ENCODE measurements at regions not wholly inside any gene's neighbourhood (a gene's known extent, or its start where the extent isn't known, plus 50 kb on each side); places are given as distances from the start of the nearest gene placed in this dataset.

DNA sequence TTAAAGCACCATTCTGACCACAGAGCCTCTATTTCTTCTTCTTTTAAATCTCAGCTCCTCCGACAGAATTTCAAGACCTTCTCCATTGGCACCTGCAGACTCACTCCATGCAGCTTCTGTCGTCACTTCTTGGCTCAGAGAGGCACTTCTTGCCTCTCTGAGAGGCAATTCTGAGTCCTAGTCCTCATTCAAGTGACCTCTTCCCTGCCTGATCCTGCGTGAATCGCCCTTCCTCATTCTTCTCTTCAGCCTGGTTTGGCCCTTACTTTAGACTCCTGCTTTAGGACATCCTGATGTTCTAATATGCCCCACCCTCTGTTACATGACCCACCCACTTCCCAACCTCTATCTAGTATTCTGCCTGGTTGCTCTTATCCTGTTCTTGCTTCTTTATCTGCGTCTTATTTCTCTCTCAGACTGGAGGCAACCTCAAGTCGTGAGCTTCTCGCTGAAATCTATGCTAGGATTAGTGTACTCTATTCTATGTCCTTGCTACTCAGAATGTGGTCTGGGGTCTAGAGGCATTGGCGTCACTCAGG, 55.6 kb upstream of the CISTR start:
- H3K27ac ChIP-seq: no peak overlapping the region
- TF ChIP-seq, protein P1, sequence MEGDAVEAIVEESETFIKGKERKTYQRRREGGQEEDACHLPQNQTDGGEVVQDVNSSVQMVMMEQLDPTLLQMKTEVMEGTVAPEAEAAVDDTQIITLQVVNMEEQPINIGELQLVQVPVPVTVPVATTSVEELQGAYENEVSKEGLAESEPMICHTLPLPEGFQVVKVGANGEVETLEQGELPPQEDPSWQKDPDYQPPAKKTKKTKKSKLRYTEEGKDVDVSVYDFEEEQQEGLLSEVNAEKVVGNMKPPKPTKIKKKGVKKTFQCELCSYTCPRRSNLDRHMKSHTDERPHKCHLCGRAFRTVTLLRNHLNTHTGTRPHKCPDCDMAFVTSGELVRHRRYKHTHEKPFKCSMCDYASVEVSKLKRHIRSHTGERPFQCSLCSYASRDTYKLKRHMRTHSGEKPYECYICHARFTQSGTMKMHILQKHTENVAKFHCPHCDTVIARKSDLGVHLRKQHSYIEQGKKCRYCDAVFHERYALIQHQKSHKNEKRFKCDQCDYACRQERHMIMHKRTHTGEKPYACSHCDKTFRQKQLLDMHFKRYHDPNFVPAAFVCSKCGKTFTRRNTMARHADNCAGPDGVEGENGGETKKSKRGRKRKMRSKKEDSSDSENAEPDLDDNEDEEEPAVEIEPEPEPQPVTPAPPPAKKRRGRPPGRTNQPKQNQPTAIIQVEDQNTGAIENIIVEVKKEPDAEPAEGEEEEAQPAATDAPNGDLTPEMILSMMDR (conservative IDR thresholded peaks at IDR 0.05; ENCODE audit: low read depth): no peak
- ChIA-PET POLR2A (ENCODE audit: low non-redundant PET) (no interaction called here), CTCF (interaction anchor here (0.6 kb wide), 2 partner anchors 149 to 1415 kb away, joined by 3 read pairs; no protein-coding TSS in a partner anchor)
- DNase-seq (ENCODE audit: low spot score): no peak

GRCh38 chr12:53808023-53808705, 56.4 kb upstream of the CISTR start:
- ChIA-PET CTCF (interaction anchor here (0.6 kb wide), 1 partner anchor 1414 kb away, joined by 3 read pairs; no protein-coding TSS in a partner anchor), POLR2A (ENCODE audit: low non-redundant PET) (no interaction called here)
- TF ChIP-seq, protein P1 (conservative IDR thresholded peaks at IDR 0.05; ENCODE audit: low read depth): no peak
- DNase-seq (ENCODE audit: low spot score): no peak
- H3K27ac ChIP-seq: no peak overlapping the region

GRCh38 chr12:53809005-53809404, 57.2 kb upstream of the CISTR start:
- ChIA-PET CTCF (no interaction called here), POLR2A (ENCODE audit: low non-redundant PET) (no interaction called here)
- DNase-seq (ENCODE audit: low spot score): no peak
- no peak overlapping the region for H3K27ac ChIP-seq
- TF ChIP-seq, protein P1 (conservative IDR thresholded peaks at IDR 0.05; ENCODE audit: low read depth): no peak

- no peak for DNase-seq (ENCODE audit: low spot score)
- TF ChIP-seq, protein P1 (conservative IDR thresholded peaks at IDR 0.05; ENCODE audit: low read depth): no peak
- CTCF ChIA-PET: interaction anchor here (1.4 kb wide), 1 partner anchor 174 kb away, joined by 4 read pairs; the partner anchor contains the start of gene HOXC10
- POLR2A ChIA-PET (ENCODE audit: low non-redundant PET): no interaction called here
- H3K27ac ChIP-seq: no peak overlapping the region
Measured at GRCh38 chr12:53810950-53811349, 59.2 kb upstream of the CISTR start.

DNA sequence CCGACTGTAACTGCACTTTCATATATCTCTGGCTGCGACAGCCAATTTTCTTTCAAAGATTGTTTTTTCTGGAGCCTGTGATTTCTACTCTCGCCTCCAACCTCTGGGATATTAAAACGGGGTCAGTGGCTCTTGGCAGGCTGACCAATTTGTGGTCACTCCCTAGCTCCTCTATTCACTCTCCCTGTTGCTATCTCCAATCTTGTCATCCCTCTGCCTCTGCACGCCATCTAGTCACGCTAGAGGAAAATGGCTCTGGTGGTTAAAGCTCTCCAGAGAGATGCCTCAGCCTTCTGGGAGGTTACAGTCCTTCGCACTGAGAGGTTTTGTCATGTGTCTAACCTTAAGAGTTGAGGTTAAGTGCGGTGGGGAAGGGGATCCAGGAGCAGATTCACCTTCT, 59.8 kb upstream of the CISTR start:
- TF ChIP-seq, protein P1 (conservative IDR thresholded peaks at IDR 0.05; ENCODE audit: low read depth): no peak
- ChIA-PET CTCF (interaction anchor here (1.4 kb wide), 1 partner anchor 173 kb away, joined by 4 read pairs; the partner anchor contains the start of gene HOXC10), POLR2A (ENCODE audit: low non-redundant PET) (no interaction called here)
- no peak for DNase-seq (ENCODE audit: low spot score)
- no peak overlapping the region for H3K27ac ChIP-seq

GRCh38 chr12:53816360-53817020, 64.7 kb upstream of the CISTR start:
- H3K27ac ChIP-seq: no peak overlapping the region
- CTCF ChIA-PET: no interaction called here
- TF ChIP-seq, protein P1 (conservative IDR thresholded peaks at IDR 0.05; ENCODE audit: low read depth): no peak
- DNase-seq (ENCODE audit: low spot score): no peak
- POLR2A ChIA-PET (ENCODE audit: low non-redundant PET): no interaction called here

Data from RWPE1 (cell line).